Nephron (organoid): ENCODE measurements at regions not wholly inside any gene's neighbourhood (a gene's known extent, or its start where the extent isn't known, plus 50 kb on each side); places are given as distances from the start of the nearest gene placed in this dataset.

ENCODE experiments used
- H3K27ac Mint-ChIP-seq, 3 experiments: 2 replicates each; pipeline ENCODE4 v1.8.0; 2020; ENCODE audit warnings: mixed read lengths in 3 of 3, mild to moderate bottlenecking in 2 of 3, moderate library complexity in 1 of 3
- H3K27me3 Mint-ChIP-seq: 2 replicates; pipeline ENCODE4 v1.8.0; 2021; ENCODE audit warnings: low read depth, mild to moderate bottlenecking, moderate library complexity, mixed read lengths
- H3K36me3 Mint-ChIP-seq: 2 replicates; pipeline ENCODE4 v1.8.0; 2020; ENCODE audit warnings: low read depth, mixed read lengths
- H3K4me1 Mint-ChIP-seq: 2 replicates; pipeline ENCODE4 v1.8.0; 2020; ENCODE audit warnings: mixed read lengths
- H3K4me3 Mint-ChIP-seq, 3 experiments: 2 replicates each; pipeline ENCODE4 v1.8.0; 2020; ENCODE audit warnings: mild to moderate bottlenecking in 3 of 3, mixed read lengths in 3 of 3, moderate library complexity in 2 of 3
- H3K9me3 Mint-ChIP-seq: 2 replicates; pipeline ENCODE4 v1.8.0; 2020; ENCODE audit warnings: mixed read lengths
- CTCF ChIP-seq, 3 experiments: fragments of 200-600 bp; sonication (generic); IDR thresholded peaks; one replicate each; pipeline ENCODE4 v1.5.0; 2021; ENCODE audit warnings: antibody characterized with exemption in 3 of 3; ENCODE audit not compliant: unreplicated experiment in 3 of 3

GRCh38 chr5:136686192-136686872 lies 321.0 kb upstream of the TRPC7 start:
- Mint-ChIP-seq H3K4me3 (no peak overlapping the region), H3K27me3 (peaks cover 5% of the 10 kb centered on the region), H3K4me1 (no peaks in the 10 kb centered on the region), H3K27ac (no peak overlapping the region), H3K9me3 (peaks cover 41% of the 10 kb centered on the region), H3K36me3 (peaks cover 5% of the 10 kb centered on the region)
- TF ChIP-seq CTCF (IDR thresholded peaks at IDR 0.05; ENCODE audit: unreplicated experiment in 3 of 3): peak; percentile 36 to 53 (median 37)

DNA sequence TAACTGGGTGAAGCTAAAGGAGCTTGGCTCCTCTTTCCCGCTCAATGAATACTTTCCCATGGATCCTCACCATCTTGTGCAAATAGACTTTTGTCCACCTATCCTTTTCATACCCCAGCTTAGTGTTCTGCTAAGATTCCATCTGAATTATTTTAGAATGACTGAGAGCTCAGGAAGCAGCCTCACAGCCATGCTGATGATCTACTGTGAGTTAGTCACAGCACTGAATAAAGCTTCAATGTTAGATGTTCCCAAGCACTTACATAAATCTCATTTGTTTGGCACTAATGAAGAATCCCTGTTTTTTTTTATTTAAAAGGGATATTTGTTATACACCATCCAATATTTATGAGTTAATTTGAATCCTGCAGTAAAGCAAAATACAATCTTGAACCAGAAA lies 317.6 kb upstream of the TRPC7 start:
- Mint-ChIP-seq H3K27me3 (peaks cover 5% of the 10 kb centered on the region), H3K9me3 (peaks cover 22% of the 10 kb centered on the region), H3K27ac (no peak overlapping the region), H3K4me1 (no peaks in the 10 kb centered on the region), H3K4me3 (no peak overlapping the region), H3K36me3 (no peaks in the 10 kb centered on the region)
- no peak for TF ChIP-seq CTCF (IDR thresholded peaks at IDR 0.05; ENCODE audit: unreplicated experiment in 3 of 3)

DNA sequence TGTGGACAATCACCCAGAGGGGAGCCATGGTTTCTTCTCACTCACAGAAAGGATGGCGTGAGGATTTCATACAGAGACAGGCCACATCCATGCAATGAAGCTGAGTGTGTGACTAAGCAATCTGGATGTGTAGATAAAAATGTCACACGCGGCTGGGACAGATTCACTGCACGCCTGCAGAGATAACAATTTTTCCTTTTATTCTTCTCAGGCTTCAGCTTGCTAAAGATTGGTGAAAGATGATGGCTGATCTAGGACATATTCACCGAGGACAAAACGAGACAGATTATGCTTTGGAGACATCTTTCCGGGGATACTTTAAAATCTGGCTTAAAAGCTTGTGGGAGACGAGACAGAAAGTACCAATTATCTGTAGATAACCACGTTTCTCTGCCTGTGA lies 313.9 kb upstream of the TRPC7 start:
- Mint-ChIP-seq H3K9me3 (no peaks in the 10 kb centered on the region), H3K36me3 (no peaks in the 10 kb centered on the region), H3K4me3 (no peak overlapping the region), H3K27ac (no peak overlapping the region), H3K4me1 (peaks cover 14% of the 10 kb centered on the region), H3K27me3 (peaks cover 5% of the 10 kb centered on the region)
- no peak for TF ChIP-seq CTCF (IDR thresholded peaks at IDR 0.05; ENCODE audit: unreplicated experiment in 3 of 3)

DNA sequence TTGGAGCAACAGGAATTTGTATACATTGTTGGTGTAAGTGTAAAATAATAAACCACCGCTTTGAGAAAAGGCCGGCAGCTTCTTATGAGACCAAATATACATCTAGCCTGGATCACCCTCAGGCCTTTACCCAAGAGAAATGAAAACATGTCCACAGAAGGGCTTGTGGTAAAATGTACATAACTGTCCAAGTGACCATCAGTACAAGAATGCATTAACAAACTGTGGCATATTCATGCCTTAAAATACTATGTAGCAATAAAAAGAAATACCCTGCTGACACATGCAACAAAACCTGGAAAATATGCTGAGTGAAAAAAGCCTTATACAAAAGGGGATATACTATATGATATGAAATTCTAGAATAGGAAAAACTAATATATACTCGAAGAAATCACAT lies 311.9 kb upstream of the TRPC7 start:
- Mint-ChIP-seq H3K4me3 (no peak overlapping the region), H3K27me3 (peaks cover 4% of the 10 kb centered on the region), H3K27ac (no peak overlapping the region), H3K9me3 (no peaks in the 10 kb centered on the region), H3K4me1 (peaks cover 19% of the 10 kb centered on the region), H3K36me3 (no peaks in the 10 kb centered on the region)
- no peak for TF ChIP-seq CTCF (IDR thresholded peaks at IDR 0.05; ENCODE audit: unreplicated experiment in 3 of 3)

- Mint-ChIP-seq H3K4me3 (no peak overlapping the region), H3K27ac (no peak overlapping the region), H3K36me3 (no peaks in the 10 kb centered on the region), H3K4me1 (peaks cover 19% of the 10 kb centered on the region), H3K9me3 (no peaks in the 10 kb centered on the region), H3K27me3 (peaks cover 4% of the 10 kb centered on the region)
- no peak for TF ChIP-seq CTCF (IDR thresholded peaks at IDR 0.05; ENCODE audit: unreplicated experiment in 3 of 3)
Measured at GRCh38 chr5:136676685-136677084, 311.3 kb upstream of the TRPC7 start.

DNA sequence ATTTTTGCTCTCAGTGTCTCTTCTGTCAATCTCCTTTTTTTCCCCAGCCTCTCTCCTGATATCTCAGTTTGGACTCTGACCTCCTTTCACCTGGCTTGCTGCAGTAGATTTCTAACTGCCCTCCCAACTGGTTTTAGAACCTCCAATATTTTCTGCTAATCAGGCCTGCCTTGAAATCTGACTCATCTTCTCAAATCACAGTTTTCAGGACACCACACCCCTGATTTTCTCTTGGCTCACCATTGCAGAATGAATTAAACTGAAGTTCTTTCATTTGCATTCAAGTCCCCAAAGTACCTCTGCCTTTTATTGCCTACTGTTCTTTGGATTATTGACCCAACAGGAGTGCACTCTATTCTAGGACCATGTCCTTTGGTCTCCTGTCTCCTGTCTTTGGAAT lies 310.4 kb upstream of the TRPC7 start:
- no peak overlapping the region for H3K27ac Mint-ChIP-seq
- no peak for TF ChIP-seq CTCF (IDR thresholded peaks at IDR 0.05; ENCODE audit: unreplicated experiment in 3 of 3)
- no peaks in the 10 kb centered on the region for H3K36me3 Mint-ChIP-seq
- H3K4me1 Mint-ChIP-seq: peaks cover 19% of the 10 kb centered on the region
- H3K4me3 Mint-ChIP-seq: no peak overlapping the region
- peaks cover 4% of the 10 kb centered on the region for H3K27me3 Mint-ChIP-seq
- no peaks in the 10 kb centered on the region for H3K9me3 Mint-ChIP-seq
